Progenitor cell of endocrine pancreas (in vitro differentiated cells): ENCODE measurements at regions not wholly inside any gene's neighbourhood (a gene's known extent, or its start where the extent isn't known, plus 50 kb on each side); places are given as distances from the start of the nearest gene placed in this dataset.
"Not testable (repeated sequence)": the region's sequence is repeated elsewhere in the genome, so short reads cannot be mapped to it uniquely, and the experiment has no call there.

Experiments
- DNase-seq: peaks from one replicate; pipeline ENCODE4 v3.0.0; 2021; ENCODE audit warnings: low spot score; ENCODE audit not compliant: unreplicated experiment
- H3K27ac Mint-ChIP-seq: 2 replicates; pipeline ENCODE4 v1.8.0; 2021; ENCODE audit warnings: mild to moderate bottlenecking, moderate library complexity, mixed read lengths
- H3K27me3 Mint-ChIP-seq: 2 replicates; pipeline ENCODE4 v1.8.0; 2021; ENCODE audit warnings: mixed read lengths
- H3K36me3 Mint-ChIP-seq: 2 replicates; pipeline ENCODE4 v1.8.0; 2022; ENCODE audit warnings: mixed read lengths; ENCODE audit not compliant: insufficient read depth
- H3K4me1 Mint-ChIP-seq: 2 replicates; pipeline ENCODE4 v1.8.0; 2021; ENCODE audit warnings: low read depth, mixed read lengths
- H3K4me3 Mint-ChIP-seq: 2 replicates; pipeline ENCODE4 v1.8.0; 2021; ENCODE audit warnings: low read depth, mild to moderate bottlenecking, moderate library complexity, mixed read lengths
- H3K9me3 Mint-ChIP-seq: 2 replicates; pipeline ENCODE4 v1.8.0; 2021; ENCODE audit warnings: low read depth, mixed read lengths
- CTCF ChIP-seq: fragments of 200-600 bp; sonication (generic); IDR thresholded peaks from one replicate; pipeline ENCODE4 v1.5.0; 2021; ENCODE audit warnings: antibody characterized with exemption, mild to moderate bottlenecking; ENCODE audit not compliant: unreplicated experiment

- no peak for TF ChIP-seq CTCF
- Mint-ChIP-seq H3K9me3 (no peaks in the 10 kb centered on the region), H3K27me3 (peaks cover 5% of the 10 kb centered on the region), H3K27ac (no peak overlapping the region), H3K4me1 (peaks cover 10% of the 10 kb centered on the region), H3K36me3 (no peaks in the 10 kb centered on the region), H3K4me3 (no peak overlapping the region)
- no peak for DNase-seq
Measured at GRCh38 chr2:16030206-16031057, 90.1 kb downstream of the MYCN start.

- DNase-seq = no peak
- H3K27ac Mint-ChIP-seq = no peak overlapping the region
- peaks cover 9% of the 10 kb centered on the region for H3K4me1 Mint-ChIP-seq
- H3K36me3 Mint-ChIP-seq = no peaks in the 10 kb centered on the region
- H3K4me3 Mint-ChIP-seq = no peak overlapping the region
- no peak for TF ChIP-seq CTCF
- H3K27me3 Mint-ChIP-seq = peaks cover 9% of the 10 kb centered on the region
- H3K9me3 Mint-ChIP-seq = no peaks in the 10 kb centered on the region
Measured at GRCh38 chr2:16028644-16029043, 88.3 kb downstream of the MYCN start.

- no peak overlapping the region for H3K4me3 Mint-ChIP-seq
- H3K27me3 Mint-ChIP-seq = peaks cover 12% of the 10 kb centered on the region
- no peak overlapping the region for H3K27ac Mint-ChIP-seq
- peaks cover 10% of the 10 kb centered on the region for H3K4me1 Mint-ChIP-seq
- no peak for TF ChIP-seq CTCF
- DNase-seq = no peak
- no peaks in the 10 kb centered on the region for H3K9me3 Mint-ChIP-seq
- H3K36me3 Mint-ChIP-seq = no peaks in the 10 kb centered on the region
Measured at GRCh38 chr2:16026816-16027501, 86.6 kb downstream of the MYCN start.

- no peak for TF ChIP-seq CTCF
- no peaks in the 10 kb centered on the region for H3K36me3 Mint-ChIP-seq
- H3K4me1 Mint-ChIP-seq = peaks cover 5% of the 10 kb centered on the region
- DNase-seq = no peak
- H3K27ac Mint-ChIP-seq = peak overlapping the region; percentile 11
- H3K27me3 Mint-ChIP-seq = peaks cover 9% of the 10 kb centered on the region
- no peaks in the 10 kb centered on the region for H3K9me3 Mint-ChIP-seq
- no peak overlapping the region for H3K4me3 Mint-ChIP-seq
Measured at GRCh38 chr2:16025876-16026640, 85.7 kb downstream of the MYCN start.

GRCh38 chr2:16025211-16025875, 85.0 kb downstream of the MYCN start:
- DNase-seq = no peak
- H3K4me3 Mint-ChIP-seq = no peak overlapping the region
- peaks cover 2% of the 10 kb centered on the region for H3K4me1 Mint-ChIP-seq
- no peaks in the 10 kb centered on the region for H3K36me3 Mint-ChIP-seq
- no peak overlapping the region for H3K27ac Mint-ChIP-seq
- no peaks in the 10 kb centered on the region for H3K9me3 Mint-ChIP-seq
- no peak for TF ChIP-seq CTCF
- H3K27me3 Mint-ChIP-seq = peaks cover 10% of the 10 kb centered on the region

GRCh38 chr2:16024628-16025027, 84.3 kb downstream of the MYCN start:
- not testable (repeated sequence) for DNase-seq, H3K9me3 Mint-ChIP-seq, H3K4me3 Mint-ChIP-seq, H3K4me1 Mint-ChIP-seq, H3K36me3 Mint-ChIP-seq, H3K27ac Mint-ChIP-seq
- H3K27me3 Mint-ChIP-seq = peaks cover 12% of the 10 kb centered on the region
